Upper lobe of right lung (tissue), 1 donor: ENCODE measurements at regions not wholly inside any gene's neighbourhood (a gene's known extent, or its start where the extent isn't known, plus 50 kb on each side); places are given as distances from the start of the nearest gene placed in this dataset.

Experiments used
- ATAC-seq: fragments of 200-7000 bp; cut with Tn5 transposase; one replicate; pipeline ENCODE4 v1.9.1; 2020; ENCODE audit warnings: mild to moderate bottlenecking, moderate library complexity
- DNase-seq: peaks from one replicate; pipeline ENCODE4 v3.0.0-alpha.2; 2020
- H3K27ac ChIP-seq: fragments of 200-600 bp; one replicate; pipeline ENCODE4 v1.8.0; 2022
- H3K27me3 ChIP-seq: fragments of 200-600 bp; one replicate; pipeline ENCODE4 v1.8.0; 2022; ENCODE audit warnings: mild to moderate bottlenecking
- H3K36me3 ChIP-seq: fragments of 200-600 bp; one replicate; pipeline ENCODE4 v1.8.0; 2022
- H3K4me1 ChIP-seq: fragments of 200-600 bp; one replicate; pipeline ENCODE4 v1.8.0; 2022
- H3K4me3 ChIP-seq: fragments of 200-600 bp; one replicate; pipeline ENCODE4 v1.8.0; 2022; ENCODE audit warnings: mild to moderate bottlenecking
- H3K9me3 ChIP-seq: fragments of 200-600 bp; one replicate; pipeline ENCODE4 v1.8.0; 2022
- intact Hi-C: fragments of 100-400 bp; cut with DNase I; formaldehyde crosslinking; loops from one replicate; pipeline ENCODE4 v1.11.0; 2022
- TF ChIP-seq, protein P1 (sequence below): fragments of 200-600 bp; IDR thresholded peaks from one replicate; pipeline ENCODE4 v1.8.0; 2022; ENCODE audit warnings: antibody characterized with exemption
- donor health status: DM: no; HTN: yes; CAD: no; lungs with severe emphysema.

DNA sequence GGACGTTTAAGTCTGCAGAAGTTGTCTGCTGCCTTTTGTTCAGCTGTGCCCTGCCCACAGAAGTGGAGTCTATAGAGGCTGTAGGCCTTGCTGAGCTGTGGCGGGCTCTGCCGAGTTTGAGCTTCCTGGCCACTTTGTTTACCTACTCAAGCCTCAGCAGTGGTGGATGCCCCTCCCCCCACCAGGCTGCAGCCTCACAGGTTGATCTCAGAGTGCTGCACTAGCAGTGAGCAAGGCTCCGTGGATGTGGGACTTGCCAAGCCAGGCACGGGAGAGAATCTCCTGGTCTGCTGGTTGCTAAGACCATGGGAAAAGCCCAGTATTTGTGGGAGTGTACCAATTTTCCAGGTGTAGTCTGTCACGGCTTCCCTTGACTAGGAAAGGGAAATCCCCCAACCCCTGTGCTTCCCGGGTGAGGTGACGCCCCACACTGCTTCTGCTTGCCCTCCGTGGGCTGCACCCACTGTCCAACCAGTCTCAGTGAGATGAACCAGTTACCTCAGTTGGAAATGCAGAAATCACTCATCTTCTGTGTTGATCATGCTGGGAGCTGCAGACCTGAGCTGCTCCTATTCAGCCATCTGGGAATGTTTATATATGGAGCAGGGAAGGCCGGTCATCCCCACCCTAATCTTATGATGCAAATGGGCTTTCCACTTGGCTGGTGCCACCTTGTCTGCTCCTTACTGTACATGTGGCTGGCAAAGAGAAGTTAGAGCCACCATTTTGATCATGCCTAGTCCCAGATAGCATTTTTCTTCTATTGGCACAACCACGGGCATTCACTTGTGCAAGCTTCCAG, 156.9 kb upstream of the ITGA6 start:
- DNase-seq (no peak), ATAC-seq (no peak)
- Histone ChIP-seq H3K4me3 (no peak overlapping the region), H3K4me1 (no peaks in the 10 kb centered on the region), H3K27me3 (no peaks in the 10 kb centered on the region), H3K9me3 (no peaks in the 10 kb centered on the region), H3K36me3 (no peaks in the 10 kb centered on the region), H3K27ac (no peak overlapping the region)
- intact Hi-C loops: no loop called here
- TF ChIP-seq, protein P1, sequence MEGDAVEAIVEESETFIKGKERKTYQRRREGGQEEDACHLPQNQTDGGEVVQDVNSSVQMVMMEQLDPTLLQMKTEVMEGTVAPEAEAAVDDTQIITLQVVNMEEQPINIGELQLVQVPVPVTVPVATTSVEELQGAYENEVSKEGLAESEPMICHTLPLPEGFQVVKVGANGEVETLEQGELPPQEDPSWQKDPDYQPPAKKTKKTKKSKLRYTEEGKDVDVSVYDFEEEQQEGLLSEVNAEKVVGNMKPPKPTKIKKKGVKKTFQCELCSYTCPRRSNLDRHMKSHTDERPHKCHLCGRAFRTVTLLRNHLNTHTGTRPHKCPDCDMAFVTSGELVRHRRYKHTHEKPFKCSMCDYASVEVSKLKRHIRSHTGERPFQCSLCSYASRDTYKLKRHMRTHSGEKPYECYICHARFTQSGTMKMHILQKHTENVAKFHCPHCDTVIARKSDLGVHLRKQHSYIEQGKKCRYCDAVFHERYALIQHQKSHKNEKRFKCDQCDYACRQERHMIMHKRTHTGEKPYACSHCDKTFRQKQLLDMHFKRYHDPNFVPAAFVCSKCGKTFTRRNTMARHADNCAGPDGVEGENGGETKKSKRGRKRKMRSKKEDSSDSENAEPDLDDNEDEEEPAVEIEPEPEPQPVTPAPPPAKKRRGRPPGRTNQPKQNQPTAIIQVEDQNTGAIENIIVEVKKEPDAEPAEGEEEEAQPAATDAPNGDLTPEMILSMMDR: no peak

DNA sequence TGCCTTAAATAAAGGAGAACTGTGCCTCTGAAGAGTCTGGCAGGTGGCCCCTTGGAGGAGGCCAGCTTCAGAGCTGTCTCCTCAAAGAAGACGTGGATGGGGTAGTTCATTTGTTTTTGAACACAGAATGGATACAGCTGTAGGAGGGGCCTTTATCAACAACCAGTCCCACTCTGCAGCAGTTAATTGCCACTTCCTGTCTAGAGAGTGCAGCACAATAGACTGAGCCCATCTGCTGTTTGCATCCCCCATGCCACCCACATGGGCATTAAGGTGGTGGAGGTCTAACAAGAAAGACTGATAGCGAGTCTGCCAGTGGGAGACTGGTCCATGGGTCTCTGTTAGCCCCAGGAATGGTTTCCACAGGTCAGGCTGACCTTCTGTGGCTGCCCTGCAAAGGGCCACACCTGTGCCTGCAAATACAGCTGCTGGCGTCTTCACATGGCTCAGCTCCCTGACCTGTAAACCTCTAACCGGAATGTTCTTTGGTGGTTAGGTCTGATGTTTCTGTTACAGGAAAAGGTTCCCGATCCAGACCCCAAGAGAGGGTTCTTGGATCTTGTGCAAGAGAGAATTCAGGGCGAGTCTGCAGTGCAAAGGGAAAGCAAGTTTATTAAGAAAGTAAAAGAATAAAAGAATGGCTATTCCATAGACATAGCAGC, 153.3 kb upstream of the ITGA6 start:
- TF ChIP-seq, protein P1: no peak
- no peak for DNase-seq
- H3K27me3 ChIP-seq: no peaks in the 10 kb centered on the region
- no peaks in the 10 kb centered on the region for H3K4me1 ChIP-seq
- no peaks in the 10 kb centered on the region for H3K36me3 ChIP-seq
- no peaks in the 10 kb centered on the region for H3K9me3 ChIP-seq
- intact Hi-C loops: no loop called here
- ATAC-seq: no peak
- H3K27ac ChIP-seq: no peak overlapping the region
- H3K4me3 ChIP-seq: no peak overlapping the region

DNA sequence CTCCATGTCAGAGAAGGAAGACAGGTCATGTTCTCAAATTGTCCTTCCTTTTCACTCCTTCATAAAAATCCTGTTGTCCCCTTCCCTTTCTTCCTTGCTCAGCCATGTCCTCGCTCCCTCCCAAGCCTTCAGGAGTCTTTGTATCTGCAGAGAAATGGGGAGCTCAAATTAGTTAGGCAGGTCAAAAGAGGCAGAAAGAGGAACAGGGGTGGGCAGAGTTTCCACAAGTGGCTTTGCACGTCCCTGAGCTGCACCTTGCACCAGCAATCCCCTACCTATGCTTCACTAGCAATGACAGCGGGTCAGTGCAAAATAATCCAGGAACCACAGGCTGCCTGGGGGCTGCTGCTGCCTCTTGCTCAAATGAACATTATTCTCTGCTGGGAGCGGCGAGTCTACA, 152.1 kb upstream of the ITGA6 start:
- TF ChIP-seq, protein P1: no peak
- Histone ChIP-seq H3K27ac (no peak overlapping the region), H3K4me3 (no peak overlapping the region), H3K9me3 (no peaks in the 10 kb centered on the region), H3K27me3 (no peaks in the 10 kb centered on the region), H3K4me1 (no peaks in the 10 kb centered on the region), H3K36me3 (no peaks in the 10 kb centered on the region)
- intact Hi-C loops: no loop called here
- ATAC-seq (no peak), DNase-seq (no peak)

DNA sequence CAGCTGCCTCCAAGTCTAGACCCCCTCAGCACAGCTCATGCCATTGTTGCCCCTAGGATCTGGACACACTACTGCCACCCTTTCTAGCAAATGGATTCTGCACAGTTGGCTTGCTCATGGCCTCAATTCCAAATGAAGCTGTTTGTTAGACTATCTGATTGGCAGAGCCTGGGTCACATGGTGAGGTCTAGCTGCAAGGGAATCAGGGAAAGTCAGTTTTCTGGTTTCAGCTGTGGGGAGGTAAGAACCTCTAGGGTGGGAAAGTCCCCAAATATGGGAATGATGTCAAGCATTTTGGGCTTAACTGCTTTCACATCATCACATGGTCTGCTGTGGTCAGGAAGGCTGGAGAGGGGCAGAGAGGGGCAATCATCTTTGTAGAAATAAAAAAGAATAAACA, 150.4 kb upstream of the ITGA6 start:
- Histone ChIP-seq H3K9me3 (no peaks in the 10 kb centered on the region), H3K27me3 (no peaks in the 10 kb centered on the region), H3K27ac (no peak overlapping the region), H3K4me3 (no peak overlapping the region), H3K36me3 (no peaks in the 10 kb centered on the region), H3K4me1 (no peaks in the 10 kb centered on the region)
- ATAC-seq: no peak
- DNase-seq: no peak
- intact Hi-C loops: no loop called here
- TF ChIP-seq, protein P1: no peak

DNA sequence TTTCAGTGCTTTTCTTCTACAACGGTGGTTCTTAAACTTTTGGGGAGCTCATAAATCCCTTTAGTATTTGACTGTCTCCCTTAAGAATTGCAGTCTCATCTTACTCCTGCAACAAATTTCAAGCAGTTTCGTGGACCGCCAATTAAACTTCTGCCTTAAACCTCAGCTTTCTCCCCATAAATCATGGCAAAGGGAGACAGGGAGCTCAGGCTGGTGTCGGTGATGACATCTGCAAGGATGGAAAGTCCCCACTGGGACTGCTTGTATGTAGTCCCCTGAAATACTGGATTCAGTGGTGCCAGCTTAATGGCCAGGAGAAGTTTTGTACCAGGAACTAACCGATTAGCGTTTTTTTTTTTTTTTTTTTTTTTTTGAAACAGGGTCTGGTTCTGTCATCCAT, 148.7 kb upstream of the ITGA6 start:
- Histone ChIP-seq H3K9me3 (no peaks in the 10 kb centered on the region), H3K27me3 (no peaks in the 10 kb centered on the region), H3K36me3 (no peaks in the 10 kb centered on the region), H3K4me3 (no peak overlapping the region), H3K27ac (no peak overlapping the region), H3K4me1 (no peaks in the 10 kb centered on the region)
- intact Hi-C loops: no loop called here
- ATAC-seq: no peak
- no peak for DNase-seq
- TF ChIP-seq, protein P1: no peak
